AG09319 (cell line): ENCODE measurements at regions not wholly inside any gene's neighbourhood (a gene's known extent, or its start where the extent isn't known, plus 50 kb on each side); places are given as distances from the start of the nearest gene placed in this dataset.

ENCODE experiments used
- DNase-seq: peaks from one replicate; pipeline ENCODE4 v3.0.0-alpha.2; 2010; ENCODE audit warnings: low read depth; ENCODE audit errors: extremely low read depth
- CTCF ChIP-seq: IDR thresholded peaks from 2 replicates; pipeline ENCODE4 v1.5.1; 2011; ENCODE audit warnings: low read depth, mild to moderate bottlenecking, inconsistent platforms, low read length, moderate library complexity

GRCh38 chr12:92272061-92272964 is 126.7 kb upstream of the BTG1 start:
- DNase-seq, result no peak

GRCh38 chr12:92271341-92271740 is 125.7 kb upstream of the BTG1 start:
- DNase-seq, result no peak
- TF ChIP-seq CTCF, result no peak

More at GRCh38 chr12:92272061-92272964, 126.7 kb upstream of the BTG1 start:
- no peak for TF ChIP-seq CTCF

GRCh38 chr12:92270521-92270920 is 124.9 kb upstream of the BTG1 start:
- no peak for TF ChIP-seq CTCF
- no peak for DNase-seq

- no peak for TF ChIP-seq CTCF
- no peak for DNase-seq
Observed at GRCh38 chr12:92268946-92269345, 123.3 kb upstream of the BTG1 start.

GRCh38 chr12:92261692-92262091 is 116.0 kb upstream of the BTG1 start:
- no peak for DNase-seq
- TF ChIP-seq CTCF, result no peak

GRCh38 chr12:92261071-92261470 is 115.4 kb upstream of the BTG1 start:
- no peak for TF ChIP-seq CTCF
- DNase-seq, result no peak

GRCh38 chr12:92259696-92260251 is 114.1 kb upstream of the BTG1 start:
- TF ChIP-seq CTCF, result no peak
- no peak for DNase-seq
